Loucy (cell line): ENCODE measurements at regions not wholly inside any gene's neighbourhood (a gene's known extent, or its start where the extent isn't known, plus 50 kb on each side); places are given as distances from the start of the nearest gene placed in this dataset.

Experiments used
- EZH2phosphoT487 ChIP-seq: fragments of 200-600 bp; IDR thresholded peaks from 2 replicates; pipeline ENCODE4 v1.6.1; 2018; ENCODE audit warnings: antibody characterized with exemption, mild to moderate bottlenecking, moderate library complexity, borderline replicate concordance
- TF ChIP-seq, protein P1 (sequence below): fragments of 200-600 bp; sonication (generic); conservative IDR thresholded peaks from 2 replicates; pipeline ENCODE4 v1.5.1; 2014; ENCODE audit warnings: mild to moderate bottlenecking, antibody characterized with exemption, low read length

DNA sequence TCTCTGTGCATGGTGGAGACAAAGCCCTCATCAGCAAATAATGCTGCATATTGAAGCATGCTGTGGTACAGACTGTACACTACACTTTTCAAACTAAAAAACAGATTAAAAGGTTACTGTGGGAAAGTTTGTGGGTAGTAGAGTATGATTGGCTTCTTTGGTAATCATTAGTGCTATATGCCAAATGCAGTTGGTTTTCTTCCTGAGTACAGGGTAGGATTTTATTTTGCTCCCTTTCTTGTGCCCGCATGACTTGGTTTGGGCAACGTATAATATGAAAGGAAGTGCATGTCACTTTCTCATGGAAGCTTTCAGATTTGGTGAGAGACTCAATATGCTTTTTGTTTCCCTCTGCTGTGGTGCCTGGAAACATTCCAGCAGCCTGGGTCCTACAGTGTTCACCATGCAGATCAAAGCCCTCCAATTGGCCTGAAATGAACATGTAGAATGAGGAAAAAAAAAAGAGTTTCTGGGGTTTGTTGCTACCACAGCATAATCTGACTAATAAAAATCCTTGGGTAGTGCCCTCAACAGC lies 270.7 kb upstream of the ADGRB3 start:
- TF ChIP-seq, protein P1, sequence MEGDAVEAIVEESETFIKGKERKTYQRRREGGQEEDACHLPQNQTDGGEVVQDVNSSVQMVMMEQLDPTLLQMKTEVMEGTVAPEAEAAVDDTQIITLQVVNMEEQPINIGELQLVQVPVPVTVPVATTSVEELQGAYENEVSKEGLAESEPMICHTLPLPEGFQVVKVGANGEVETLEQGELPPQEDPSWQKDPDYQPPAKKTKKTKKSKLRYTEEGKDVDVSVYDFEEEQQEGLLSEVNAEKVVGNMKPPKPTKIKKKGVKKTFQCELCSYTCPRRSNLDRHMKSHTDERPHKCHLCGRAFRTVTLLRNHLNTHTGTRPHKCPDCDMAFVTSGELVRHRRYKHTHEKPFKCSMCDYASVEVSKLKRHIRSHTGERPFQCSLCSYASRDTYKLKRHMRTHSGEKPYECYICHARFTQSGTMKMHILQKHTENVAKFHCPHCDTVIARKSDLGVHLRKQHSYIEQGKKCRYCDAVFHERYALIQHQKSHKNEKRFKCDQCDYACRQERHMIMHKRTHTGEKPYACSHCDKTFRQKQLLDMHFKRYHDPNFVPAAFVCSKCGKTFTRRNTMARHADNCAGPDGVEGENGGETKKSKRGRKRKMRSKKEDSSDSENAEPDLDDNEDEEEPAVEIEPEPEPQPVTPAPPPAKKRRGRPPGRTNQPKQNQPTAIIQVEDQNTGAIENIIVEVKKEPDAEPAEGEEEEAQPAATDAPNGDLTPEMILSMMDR = no peak
- no peak for TF ChIP-seq EZH2phosphoT487
